H9 (cell line): ENCODE measurements at regions not wholly inside any gene's neighbourhood (a gene's known extent, or its start where the extent isn't known, plus 50 kb on each side); places are given as distances from the start of the nearest gene placed in this dataset.

Experiments used
- DNase-seq: peaks from one replicate; pipeline ENCODE4 v3.0.0-alpha.2; 2017
- H2AFZ ChIP-seq: one replicate; pipeline ENCODE4 v1.6.1; 2013; ENCODE audit warnings: mild to moderate bottlenecking, low read length, control low read depth, moderate library complexity
- H2AK5ac ChIP-seq: 2 replicates; pipeline ENCODE4 v1.6.1; 2013; ENCODE audit warnings: low read length, control low read depth, mixed read lengths; ENCODE audit not compliant: insufficient read length
- H2BK120ac ChIP-seq: one replicate; pipeline ENCODE4 v1.6.1; 2013; ENCODE audit warnings: low read depth, mild to moderate bottlenecking, low read length, control low read depth, inconsistent platforms; ENCODE audit not compliant: poor library complexity, severe bottlenecking
- H2BK12ac ChIP-seq: 2 replicates; pipeline ENCODE4 v1.6.1; 2013; ENCODE audit warnings: low read length, control low read depth, mixed read lengths, low read depth; ENCODE audit not compliant: insufficient read length
- H2BK15ac ChIP-seq: 2 replicates; pipeline ENCODE4 v1.6.1; 2013; ENCODE audit warnings: low read depth, low read length, control low read depth
- H2BK20ac ChIP-seq: one replicate; pipeline ENCODE4 v1.6.1; 2013; ENCODE audit warnings: low read depth, mild to moderate bottlenecking, low read length, control low read depth, inconsistent platforms; ENCODE audit not compliant: poor library complexity, severe bottlenecking
- H2BK5ac ChIP-seq: 2 replicates; pipeline ENCODE4 v1.6.1; 2013; ENCODE audit warnings: low read length, control low read depth, mixed read lengths; ENCODE audit not compliant: insufficient read length
- H3K14ac ChIP-seq: 2 replicates; pipeline ENCODE4 v1.6.1; 2013; ENCODE audit warnings: low read length, control low read depth; ENCODE audit not compliant: insufficient read depth
- H3K18ac ChIP-seq: 2 replicates; pipeline ENCODE4 v1.6.1; 2013; ENCODE audit warnings: low read depth, mild to moderate bottlenecking, mixed read lengths, low read length, control low read depth; ENCODE audit not compliant: insufficient read length
- H3K23ac ChIP-seq: 2 replicates; pipeline ENCODE4 v1.6.1; 2013; ENCODE audit warnings: low read length, control low read depth, mixed read lengths, low read depth; ENCODE audit not compliant: insufficient read length
- H3K23me2 ChIP-seq: 2 replicates; pipeline ENCODE4 v1.6.1; 2013; ENCODE audit warnings: low read depth, mild to moderate bottlenecking, mixed read lengths, low read length, control low read depth; ENCODE audit not compliant: insufficient read length, poor library complexity, severe bottlenecking
- H3K27ac ChIP-seq: 2 replicates; pipeline ENCODE4 v1.5.1; 2013; ENCODE audit warnings: low read length, control low read depth, mixed read lengths, low read depth; ENCODE audit not compliant: insufficient read length
- H3K27me3 ChIP-seq: 2 replicates; pipeline ENCODE4 v1.6.1; 2013; ENCODE audit warnings: low read length, control low read depth, inconsistent platforms; ENCODE audit not compliant: insufficient read depth
- H3K4ac ChIP-seq: 2 replicates; pipeline ENCODE4 v1.6.1; 2013; ENCODE audit warnings: low read depth, mild to moderate bottlenecking, control low read depth, inconsistent platforms, low read length, moderate library complexity
- H3K4me1 ChIP-seq: 2 replicates; pipeline ENCODE4 v1.6.1; 2013; ENCODE audit warnings: low read length, control low read depth, inconsistent platforms; ENCODE audit not compliant: insufficient read depth
- H3K4me2 ChIP-seq: 2 replicates; pipeline ENCODE4 v1.6.1; 2013; ENCODE audit warnings: low read length, control low read depth, mixed read lengths; ENCODE audit not compliant: insufficient read length, insufficient read depth
- H3K56ac ChIP-seq: 2 replicates; pipeline ENCODE4 v1.6.1; 2013; ENCODE audit warnings: low read depth, mild to moderate bottlenecking, mixed read lengths, low read length, control low read depth; ENCODE audit not compliant: insufficient read length
- H3K79me1 ChIP-seq: 2 replicates; pipeline ENCODE4 v1.6.1; 2013; ENCODE audit warnings: low read depth, mild to moderate bottlenecking, moderate library complexity, low read length, control low read depth, inconsistent platforms; ENCODE audit not compliant: insufficient read depth, poor library complexity, severe bottlenecking
- H3K79me2 ChIP-seq: 2 replicates; pipeline ENCODE4 v1.6.1; 2013; ENCODE audit warnings: low read length, control low read depth, inconsistent platforms; ENCODE audit not compliant: insufficient read depth
- H3K9ac ChIP-seq: 2 replicates; pipeline ENCODE4 v1.6.1; 2013; ENCODE audit warnings: low read length, control low read depth, mixed read lengths; ENCODE audit not compliant: insufficient read length; ENCODE audit errors: extremely low read depth
- H3K9me3 ChIP-seq: one replicate; pipeline ENCODE4 v1.6.1; 2013; ENCODE audit warnings: low read depth, low read length, inconsistent platforms; ENCODE audit not compliant: control insufficient read depth
- H3T11ph ChIP-seq: one replicate; pipeline ENCODE4 v1.6.1; 2013; ENCODE audit warnings: mild to moderate bottlenecking, low read length, control low read depth, inconsistent platforms
- H4K20me1 ChIP-seq: one replicate; pipeline ENCODE4 v1.6.1; 2013; ENCODE audit not compliant: control insufficient read depth, insufficient read length, insufficient read depth
- H4K5ac ChIP-seq: 2 replicates; pipeline ENCODE4 v1.6.1; 2013; ENCODE audit warnings: low read depth, mild to moderate bottlenecking, mixed read lengths, low read length, control low read depth; ENCODE audit not compliant: insufficient read length
- H4K8ac ChIP-seq: replicated peaks from 2 replicates; pipeline ENCODE4 v1.6.1; 2013; ENCODE audit warnings: low read length, control low read depth, mixed read lengths, low read depth; ENCODE audit not compliant: insufficient read length
- H4K91ac ChIP-seq: 2 replicates; pipeline ENCODE4 v1.6.1; 2013; ENCODE audit warnings: low read depth, mild to moderate bottlenecking, moderate library complexity, mixed read lengths, low read length, control low read depth; ENCODE audit not compliant: insufficient read length
- H3K27ac Mint-ChIP-seq, 3 experiments: 2 replicates in 2 of 3; 3 replicates in 1 of 3; pipeline ENCODE4 v1.8.0; 2020 to 2021; ENCODE audit warnings: mixed read lengths in 3 of 3, mild to moderate bottlenecking in 1 of 3, moderate library complexity in 1 of 3
- H3K27me3 Mint-ChIP-seq: 2 replicates; pipeline ENCODE4 v1.8.0; 2021; ENCODE audit warnings: low read depth, mild to moderate bottlenecking, moderate library complexity, mixed read lengths
- H3K36me3 Mint-ChIP-seq, 3 experiments: 2 replicates in 2 of 3; 3 replicates in 1 of 3; pipeline ENCODE4 v1.8.0; 2020 to 2021; ENCODE audit warnings: low read depth in 3 of 3, mixed read lengths in 3 of 3; ENCODE audit not compliant: insufficient read depth in 1 of 3
- H3K4me1 Mint-ChIP-seq, 2 experiments: 2 replicates each; pipeline ENCODE4 v1.8.0; 2020; ENCODE audit warnings: mixed read lengths in 2 of 2
- H3K4me3 Mint-ChIP-seq, 2 experiments: 2 replicates in 1 of 2; 3 replicates in 1 of 2; pipeline ENCODE4 v1.8.0; 2020 to 2021; ENCODE audit warnings: mild to moderate bottlenecking in 2 of 2, mixed read lengths in 2 of 2, moderate library complexity in 1 of 2
- H3K9me3 Mint-ChIP-seq, 2 experiments: 2 replicates in 1 of 2; 3 replicates in 1 of 2; pipeline ENCODE4 v1.8.0; 2020; ENCODE audit warnings: mild to moderate bottlenecking in 2 of 2, mixed read lengths in 2 of 2, moderate library complexity in 1 of 2
- CTCF ChIP-seq: fragments of 200-600 bp; sonication (generic); conservative IDR thresholded peaks from 3 replicates; pipeline ENCODE4 v1.8.0; 2021; ENCODE audit warnings: antibody characterized with exemption, mild to moderate bottlenecking

DNA sequence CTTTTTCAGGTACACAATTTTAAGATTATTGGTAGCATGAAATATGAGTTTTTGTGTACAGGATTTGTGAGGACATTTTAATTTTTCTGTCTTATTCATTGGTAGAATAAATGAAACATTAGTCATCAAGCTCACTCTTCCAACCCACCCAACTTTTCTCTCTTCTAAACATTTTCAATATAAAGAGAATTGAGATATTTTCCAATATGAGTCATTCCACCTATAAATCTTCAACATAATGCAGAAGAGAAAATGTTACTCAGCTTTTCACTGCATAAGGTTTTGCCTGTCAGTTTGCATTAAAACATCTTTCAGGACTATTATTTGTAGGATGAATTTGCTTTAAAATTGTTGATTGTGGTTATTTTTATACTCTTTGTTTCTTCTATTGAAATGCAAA, 330.7 kb downstream of the PCDH20 start:
- H3K9me3 ChIP-seq: no peaks in the 10 kb centered on the region
- no peak overlapping the region for H3K14ac ChIP-seq
- no peak overlapping the region for H4K5ac ChIP-seq
- no peak overlapping the region for H3K9ac ChIP-seq
- H3K36me3 Mint-ChIP-seq: peaks cover 4 to 26% (median 25%) of the 10 kb centered on the region in 3 experiments
- H3K27me3 ChIP-seq: no peaks in the 10 kb centered on the region
- peaks cover 2% of the 10 kb centered on the region; the same call in 1 of the 2 replicates for H3K4me1 ChIP-seq
- no peak overlapping the region for H3K56ac ChIP-seq
- H4K91ac ChIP-seq: no peak overlapping the region
- peaks cover 33 to 40% of the 10 kb centered on the region in 2 experiments for H3K4me1 Mint-ChIP-seq
- H3K9me3 Mint-ChIP-seq: peaks cover 9 to 19% of the 10 kb centered on the region in 2 experiments; a peak in 4 of 5 replicates
- no peaks in the 10 kb centered on the region for H3K79me2 ChIP-seq
- H2BK15ac ChIP-seq: no peak overlapping the region
- no peak for TF ChIP-seq CTCF
- no peak overlapping the region for H3K4ac ChIP-seq
- no peak overlapping the region for H4K8ac ChIP-seq
- no peak overlapping the region for H2AK5ac ChIP-seq
- no peak overlapping the region for H3K27ac Mint-ChIP-seq
- no peak overlapping the region for H2BK5ac ChIP-seq
- H3K4me3 Mint-ChIP-seq: no peak overlapping the region
- H3K27me3 Mint-ChIP-seq: peaks cover 2% of the 10 kb centered on the region; the same call in 1 of the 2 replicates
- H3K4me2 ChIP-seq: no peak overlapping the region
- H2BK12ac ChIP-seq: no peak overlapping the region
- H2AFZ ChIP-seq: no peak overlapping the region
- no peak overlapping the region for H3K23ac ChIP-seq
- no peaks in the 10 kb centered on the region for H3K23me2 ChIP-seq
- no peak overlapping the region for H3K27ac ChIP-seq
- no peak overlapping the region for H3T11ph ChIP-seq
- no peak for DNase-seq
- H4K20me1 ChIP-seq: no peaks in the 10 kb centered on the region
- no peak overlapping the region for H2BK120ac ChIP-seq
- H3K79me1 ChIP-seq: no peaks in the 10 kb centered on the region
- H3K18ac ChIP-seq: no peak overlapping the region
- no peak overlapping the region for H2BK20ac ChIP-seq
